ENCODE measurements at regions not wholly inside any gene's neighbourhood (a gene's known extent, or its start where the extent isn't known, plus 50 kb on each side); places are given as distances from the start of the nearest gene placed in this dataset.

- TF ChIP-seq POLR2A (IDR thresholded peaks at IDR 0.05; ENCODE audit: low read length) (no peak), GATA1 (IDR thresholded peaks at IDR 0.05; ENCODE audit: low read depth, low read length) (no peak)
Observed at GRCh38 chr16:87169509-87169995, 147.6 kb downstream of the C16orf95 start.

Data from erythroblast (primary cell).